Erythroblast (primary cell): ENCODE measurements at regions not wholly inside any gene's neighbourhood (a gene's known extent, or its start where the extent isn't known, plus 50 kb on each side); places are given as distances from the start of the nearest gene placed in this dataset.

Experiments used
- GATA1 ChIP-seq: IDR thresholded peaks from 2 replicates; pipeline ENCODE4 v1.6.1; 2011; ENCODE audit warnings: low read depth, mild to moderate bottlenecking, control low read depth, low read length, moderate library complexity
- POLR2A ChIP-seq: IDR thresholded peaks from 2 replicates; pipeline ENCODE4 v1.6.1; 2011; ENCODE audit warnings: mild to moderate bottlenecking, low read length

DNA sequence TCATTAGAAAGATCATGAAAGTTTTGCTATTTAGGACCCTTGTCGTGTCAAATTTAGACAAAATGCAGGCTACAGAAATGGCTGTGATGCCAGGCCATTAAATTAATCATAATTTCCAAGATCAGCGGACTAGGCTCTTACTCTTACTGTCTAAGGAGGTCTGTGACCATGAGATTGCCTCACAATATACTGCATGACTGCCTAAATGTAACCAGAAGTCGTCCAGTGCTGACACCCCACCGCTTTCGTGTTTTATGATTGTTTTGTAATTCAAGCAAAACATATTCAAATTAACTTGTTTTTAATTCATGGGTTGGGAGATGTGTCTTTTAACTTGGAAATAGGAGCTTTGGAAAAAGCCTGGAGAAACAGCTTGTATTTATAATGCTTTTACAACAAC lies 947.5 kb downstream of the BRINP3 start:
- no peak for TF ChIP-seq POLR2A
- TF ChIP-seq GATA1: no peak
